ENCODE measurements at regions not wholly inside any gene's neighbourhood (a gene's known extent, or its start where the extent isn't known, plus 50 kb on each side); places are given as distances from the start of the nearest gene placed in this dataset.
"Not testable (repeated sequence)": the region's sequence is repeated elsewhere in the genome, so short reads cannot be mapped to it uniquely, and the experiment has no call there.

DNA sequence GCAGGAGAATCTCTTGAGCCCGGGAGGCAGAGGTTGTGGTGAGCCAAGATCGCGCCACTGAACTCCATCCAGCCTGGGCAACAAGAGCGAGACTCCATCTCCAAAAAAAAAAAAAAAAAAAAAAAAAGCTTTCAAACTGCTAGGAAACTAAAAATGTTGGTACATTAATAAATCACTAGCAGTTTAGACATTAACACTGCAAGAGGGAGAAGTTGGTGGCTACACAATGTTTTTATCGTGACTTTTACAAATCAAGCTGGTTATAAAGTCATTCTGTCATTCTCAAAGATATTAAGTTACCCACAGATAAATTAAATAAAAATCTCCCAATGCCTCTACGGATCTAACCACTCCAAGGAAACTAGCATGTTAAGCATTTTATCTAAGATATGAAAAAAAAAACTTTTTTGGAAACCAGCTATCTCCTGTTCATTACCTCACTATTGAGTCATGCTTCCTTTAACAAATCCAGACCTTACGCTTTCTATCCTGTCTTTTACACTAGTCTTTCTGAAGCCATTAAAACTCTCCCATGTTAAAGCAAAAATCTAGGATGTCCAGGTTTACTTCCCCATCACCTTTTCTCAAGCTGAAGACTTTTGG is 85.9 kb upstream of the SMURF2 start:
- H3K27ac ChIP-seq = no peak overlapping the region
- H3K36me3 ChIP-seq = peaks cover 33% of the 10 kb centered on the region
- no peaks in the 10 kb centered on the region for H3K9me3 ChIP-seq (ENCODE audit: severe bottlenecking)
- H3K27me3 ChIP-seq (ENCODE audit: insufficient read depth, low read depth, severe bottlenecking) = no peaks in the 10 kb centered on the region
- no peak for DNase-seq
- no peak overlapping the region for H3K4me3 ChIP-seq (ENCODE audit: low read depth, low read length)
- TF ChIP-seq, protein P1, sequence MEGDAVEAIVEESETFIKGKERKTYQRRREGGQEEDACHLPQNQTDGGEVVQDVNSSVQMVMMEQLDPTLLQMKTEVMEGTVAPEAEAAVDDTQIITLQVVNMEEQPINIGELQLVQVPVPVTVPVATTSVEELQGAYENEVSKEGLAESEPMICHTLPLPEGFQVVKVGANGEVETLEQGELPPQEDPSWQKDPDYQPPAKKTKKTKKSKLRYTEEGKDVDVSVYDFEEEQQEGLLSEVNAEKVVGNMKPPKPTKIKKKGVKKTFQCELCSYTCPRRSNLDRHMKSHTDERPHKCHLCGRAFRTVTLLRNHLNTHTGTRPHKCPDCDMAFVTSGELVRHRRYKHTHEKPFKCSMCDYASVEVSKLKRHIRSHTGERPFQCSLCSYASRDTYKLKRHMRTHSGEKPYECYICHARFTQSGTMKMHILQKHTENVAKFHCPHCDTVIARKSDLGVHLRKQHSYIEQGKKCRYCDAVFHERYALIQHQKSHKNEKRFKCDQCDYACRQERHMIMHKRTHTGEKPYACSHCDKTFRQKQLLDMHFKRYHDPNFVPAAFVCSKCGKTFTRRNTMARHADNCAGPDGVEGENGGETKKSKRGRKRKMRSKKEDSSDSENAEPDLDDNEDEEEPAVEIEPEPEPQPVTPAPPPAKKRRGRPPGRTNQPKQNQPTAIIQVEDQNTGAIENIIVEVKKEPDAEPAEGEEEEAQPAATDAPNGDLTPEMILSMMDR (IDR thresholded peaks at IDR 0.05; ENCODE audit: low read depth, low read length) = no peak

DNA sequence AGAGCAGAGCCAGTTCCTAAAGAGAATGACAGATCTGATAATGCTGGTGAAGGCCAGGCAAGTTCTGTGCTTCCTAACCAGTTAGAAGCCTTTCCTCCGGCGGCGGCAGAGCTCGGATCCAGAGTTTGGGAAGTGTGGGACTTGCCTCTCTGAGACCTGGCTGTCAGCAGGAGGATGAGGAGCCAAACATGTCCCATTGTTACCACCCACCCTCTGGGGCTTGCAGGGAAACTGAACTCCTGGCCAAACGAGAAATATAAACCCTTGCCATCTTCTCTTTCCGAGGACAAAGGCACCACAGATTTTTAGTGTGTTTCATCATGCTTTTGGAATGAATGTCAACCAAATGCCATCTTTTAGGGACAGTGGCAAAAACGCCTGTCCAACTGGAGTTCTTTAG is 80.2 kb upstream of the SMURF2 start:
- Histone ChIP-seq H3K27me3 (ENCODE audit: insufficient read depth, low read depth, severe bottlenecking) (no peaks in the 10 kb centered on the region), H3K9me3 (ENCODE audit: severe bottlenecking) (no peaks in the 10 kb centered on the region), H3K4me3 (ENCODE audit: low read depth, low read length) (no peak overlapping the region), H3K36me3 (no peaks in the 10 kb centered on the region), H3K27ac (no peak overlapping the region)
- TF ChIP-seq, protein P1 (IDR thresholded peaks at IDR 0.05; ENCODE audit: low read depth, low read length) = no peak
- DNase-seq = no peak

DNA sequence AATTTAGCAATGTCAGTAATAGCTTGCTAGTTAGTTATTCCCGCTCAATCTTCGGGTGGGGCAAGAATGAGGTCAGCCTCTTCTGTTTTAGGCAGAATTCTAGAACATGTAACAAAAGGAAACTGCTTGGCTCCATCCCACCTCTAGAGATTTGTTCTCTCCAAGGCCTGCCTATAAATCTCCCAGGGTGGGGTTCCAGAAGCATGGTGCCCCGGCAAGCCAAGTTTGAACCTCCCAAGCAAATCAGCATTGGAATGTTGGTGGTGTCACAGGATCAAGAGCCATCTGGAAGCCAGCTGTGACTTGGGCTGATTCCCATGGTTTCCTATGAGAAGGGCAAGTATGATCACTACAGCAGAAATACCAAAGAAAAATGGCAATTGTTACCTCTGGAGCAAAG is 79.8 kb upstream of the SMURF2 start:
- H3K27ac ChIP-seq; DNase-seq; H3K4me3 ChIP-seq (ENCODE audit: low read depth, low read length); H3K27me3 ChIP-seq (ENCODE audit: insufficient read depth, low read depth, severe bottlenecking); H3K36me3 ChIP-seq; H3K9me3 ChIP-seq (ENCODE audit: severe bottlenecking): not testable (repeated sequence)

DNA sequence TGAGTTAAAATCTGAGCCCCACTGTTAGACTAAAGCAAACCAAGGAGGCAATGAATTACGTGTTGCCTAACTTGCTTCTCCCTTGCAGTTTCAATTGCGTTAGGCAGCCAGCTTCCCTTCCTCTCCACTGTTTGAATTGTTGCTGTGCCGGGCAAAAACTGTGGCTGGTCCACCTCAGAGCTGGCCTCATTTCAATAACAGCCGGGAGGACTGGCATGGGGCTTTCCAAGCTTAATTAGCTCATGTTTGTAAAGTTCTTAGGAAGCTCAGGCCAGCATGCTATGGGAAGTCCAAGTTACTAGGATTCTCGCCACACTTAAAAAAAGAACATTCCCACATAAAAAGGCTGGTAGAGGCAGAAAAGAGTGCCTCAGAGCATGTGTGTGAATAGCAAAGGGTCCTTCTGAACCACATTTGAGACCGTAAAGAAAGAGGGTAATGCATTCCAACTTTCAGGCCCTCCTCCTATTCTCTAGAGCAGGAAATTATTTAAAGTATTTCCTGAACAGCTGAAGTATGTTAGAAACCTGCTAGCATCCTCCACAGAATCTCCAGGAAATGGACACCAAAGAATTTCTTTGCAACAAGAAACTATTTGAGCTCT is 79.0 kb upstream of the SMURF2 start:
- no peak for DNase-seq
- Histone ChIP-seq H3K9me3 (ENCODE audit: severe bottlenecking) (no peaks in the 10 kb centered on the region), H3K36me3 (no peaks in the 10 kb centered on the region), H3K27ac (no peak overlapping the region), H3K4me3 (ENCODE audit: low read depth, low read length) (no peak overlapping the region), H3K27me3 (ENCODE audit: insufficient read depth, low read depth, severe bottlenecking) (no peaks in the 10 kb centered on the region)
- TF ChIP-seq, protein P1 (IDR thresholded peaks at IDR 0.05; ENCODE audit: low read depth, low read length) = no peak

DNA sequence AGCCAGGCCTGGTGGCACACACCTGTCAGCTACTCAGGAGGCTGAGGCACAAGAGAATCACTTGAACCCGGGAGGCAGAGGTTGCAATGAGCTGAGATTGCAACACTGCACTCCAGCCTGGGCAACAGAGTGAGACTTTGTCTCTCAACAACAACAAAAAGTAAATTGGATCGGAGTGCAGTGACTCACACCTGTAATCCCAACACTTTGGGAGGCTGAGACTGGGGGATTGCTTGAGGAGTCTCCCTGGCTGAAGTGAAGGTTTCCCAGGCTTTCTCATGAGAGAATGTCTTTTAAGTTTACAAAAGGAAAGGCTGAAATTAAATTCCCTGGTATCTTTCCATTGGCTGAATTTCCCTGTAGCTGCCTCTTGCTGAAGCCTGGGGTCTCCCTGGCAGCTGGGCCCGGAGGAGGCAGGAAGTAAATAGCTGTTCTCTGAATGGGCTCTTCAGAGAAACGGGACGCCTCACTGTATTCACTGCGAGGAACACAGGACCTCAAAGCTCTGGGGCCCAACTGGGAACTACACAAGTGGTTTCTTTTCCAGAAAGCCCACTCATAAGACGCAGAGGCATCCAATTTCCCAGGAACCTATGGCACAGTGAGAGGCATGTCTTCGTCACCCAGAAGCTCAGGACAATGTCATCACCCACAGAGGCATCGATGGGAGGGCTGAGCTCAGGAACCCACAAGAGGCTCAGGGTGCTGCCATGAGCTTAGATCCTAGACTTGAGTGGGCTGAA is 77.4 kb upstream of the SMURF2 start:
- peaks cover 2% of the 10 kb centered on the region for H3K9me3 ChIP-seq (ENCODE audit: severe bottlenecking)
- H3K4me3 ChIP-seq (ENCODE audit: low read depth, low read length) = no peak overlapping the region
- H3K27me3 ChIP-seq (ENCODE audit: insufficient read depth, low read depth, severe bottlenecking) = no peaks in the 10 kb centered on the region
- no peaks in the 10 kb centered on the region for H3K36me3 ChIP-seq
- TF ChIP-seq, protein P1 (IDR thresholded peaks at IDR 0.05; ENCODE audit: low read depth, low read length) = no peak
- no peak overlapping the region for H3K27ac ChIP-seq
- DNase-seq = no peak

DNA sequence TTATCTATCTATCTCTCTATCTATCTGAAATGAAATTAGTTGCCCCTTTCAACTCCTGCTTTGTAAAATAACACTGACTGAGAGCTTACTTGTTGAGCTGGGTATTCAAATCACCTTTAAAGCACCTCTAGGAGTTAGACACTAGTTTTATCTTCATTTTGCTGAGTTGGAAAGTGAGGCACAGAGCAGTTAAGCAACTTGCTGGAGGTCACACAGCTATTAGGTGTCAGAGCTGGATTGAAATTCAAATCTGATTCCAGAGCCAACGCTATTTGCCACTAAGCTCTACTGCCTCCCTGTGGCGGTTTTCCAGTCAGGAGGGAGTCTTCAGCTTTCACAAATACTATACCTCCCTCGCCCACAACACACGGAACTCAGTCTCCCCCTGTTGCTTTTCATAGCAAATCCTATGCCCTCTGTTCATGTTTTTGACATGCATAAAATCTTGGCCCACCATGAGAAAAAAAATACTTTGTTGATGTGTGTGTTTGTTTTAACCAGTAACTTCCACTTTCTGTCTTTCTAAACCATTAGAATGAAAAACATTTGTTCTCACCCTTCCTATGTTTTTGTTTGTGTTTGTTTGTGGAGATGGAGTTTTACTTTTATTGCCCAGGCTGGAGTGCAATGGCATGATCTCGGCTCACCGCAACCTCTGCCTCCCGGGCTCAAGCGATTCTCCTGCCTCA is 74.8 kb upstream of the SMURF2 start:
- peak; percentile 65 for DNase-seq
- TF ChIP-seq, protein P1 (IDR thresholded peaks at IDR 0.05; ENCODE audit: low read depth, low read length) = peak; percentile 68
- peaks cover 2% of the 10 kb centered on the region for H3K9me3 ChIP-seq (ENCODE audit: severe bottlenecking)
- no peak overlapping the region for H3K4me3 ChIP-seq (ENCODE audit: low read depth, low read length)
- H3K27ac ChIP-seq = no peak overlapping the region
- H3K27me3 ChIP-seq (ENCODE audit: insufficient read depth, low read depth, severe bottlenecking) = no peaks in the 10 kb centered on the region
- H3K36me3 ChIP-seq = no peaks in the 10 kb centered on the region
